ENCODE measurements at regions not wholly inside any gene's neighbourhood (a gene's known extent, or its start where the extent isn't known, plus 50 kb on each side); places are given as distances from the start of the nearest gene placed in this dataset.

GRCh38 chr17:12429116-12429515, 236.6 kb upstream of the MYOCD start:
- DNase-seq (ENCODE audit: low read depth in 2 of 3, low spot score in 1 of 3), result no peak

- DNase-seq (ENCODE audit: low read depth in 2 of 3, low spot score in 1 of 3), result no peak
Observed at GRCh38 chr17:12431188-12431587, 234.5 kb upstream of the MYOCD start.

- DNase-seq (ENCODE audit: low read depth in 2 of 3, low spot score in 1 of 3), result no peak
Observed at GRCh38 chr17:12438212-12438611, 227.5 kb upstream of the MYOCD start.

GRCh38 chr17:12438813-12439586, 226.7 kb upstream of the MYOCD start:
- no peak for DNase-seq (ENCODE audit: low read depth in 2 of 3, low spot score in 1 of 3)

GRCh38 chr17:12445331-12445730, 220.4 kb upstream of the MYOCD start:
- no peak for DNase-seq (ENCODE audit: low read depth in 2 of 3, low spot score in 1 of 3)

- no peak for DNase-seq (ENCODE audit: low read depth in 2 of 3, low spot score in 1 of 3)
Observed at GRCh38 chr17:12457493-12457892, 208.2 kb upstream of the MYOCD start.

- no peak for DNase-seq (ENCODE audit: low read depth in 2 of 3, low spot score in 1 of 3)
Observed at GRCh38 chr17:12459736-12460135, 206.0 kb upstream of the MYOCD start.

GRCh38 chr17:12463102-12463501, 202.6 kb upstream of the MYOCD start:
- DNase-seq (ENCODE audit: low read depth in 2 of 3, low spot score in 1 of 3), result no peak

GRCh38 chr17:12472252-12473173, 193.2 kb upstream of the MYOCD start:
- DNase-seq (ENCODE audit: low read depth in 2 of 3, low spot score in 1 of 3), result no peak

GRCh38 chr17:12478311-12478710, 187.4 kb upstream of the MYOCD start:
- DNase-seq (ENCODE audit: low read depth in 2 of 3, low spot score in 1 of 3), result no peak

GRCh38 chr17:12485361-12485906, 180.3 kb upstream of the MYOCD start:
- DNase-seq (ENCODE audit: low read depth in 2 of 3, low spot score in 1 of 3), result no peak

- DNase-seq (ENCODE audit: low read depth in 2 of 3, low spot score in 1 of 3), result no peak
Observed at GRCh38 chr17:12489325-12489724, 176.4 kb upstream of the MYOCD start.

- DNase-seq (ENCODE audit: low read depth in 2 of 3, low spot score in 1 of 3), result no peak
Observed at GRCh38 chr17:12492450-12492849, 173.2 kb upstream of the MYOCD start.

GRCh38 chr17:12505866-12506265, 159.8 kb upstream of the MYOCD start:
- no peak for DNase-seq (ENCODE audit: low read depth in 2 of 3, low spot score in 1 of 3)

- no peak for DNase-seq (ENCODE audit: low read depth in 2 of 3, low spot score in 1 of 3)
Observed at GRCh38 chr17:12507026-12507595, 158.6 kb upstream of the MYOCD start.

GRCh38 chr17:12509801-12510200, 155.9 kb upstream of the MYOCD start:
- DNase-seq (ENCODE audit: low read depth in 2 of 3, low spot score in 1 of 3), result no peak

- no peak for DNase-seq (ENCODE audit: low read depth in 2 of 3, low spot score in 1 of 3)
Observed at GRCh38 chr17:12510535-12510934, 155.2 kb upstream of the MYOCD start.

GRCh38 chr17:12512694-12513355, 152.9 kb upstream of the MYOCD start:
- DNase-seq (ENCODE audit: low read depth in 2 of 3, low spot score in 1 of 3), result no peak

- DNase-seq (ENCODE audit: low read depth in 2 of 3, low spot score in 1 of 3), result no peak
Observed at GRCh38 chr17:12514596-12514995, 151.1 kb upstream of the MYOCD start.

GRCh38 chr17:12519956-12520594, 145.6 kb upstream of the MYOCD start:
- DNase-seq (ENCODE audit: low read depth in 2 of 3, low spot score in 1 of 3), result no peak

GRCh38 chr17:12521416-12521815, 144.3 kb upstream of the MYOCD start:
- DNase-seq (ENCODE audit: low read depth in 2 of 3, low spot score in 1 of 3), result no peak

Data from stimulated activated CD4-positive, alpha-beta T cell treated with anti-CD3 and anti-CD28 coated beads, Interleukin-12 subunit alpha, Interleukin-12 subunit beta, amount 100 ng/mL, for 48 hours (primary cell).